Ishikawa (cell line): ENCODE measurements at regions not wholly inside any gene's neighbourhood (a gene's known extent, or its start where the extent isn't known, plus 50 kb on each side); places are given as distances from the start of the nearest gene placed in this dataset.

ENCODE experiments used
- CEBPB ChIP-seq: IDR thresholded peaks from 2 replicates; pipeline ENCODE4 v1.6.1; 2012
- EP300 ChIP-seq: IDR thresholded peaks from 2 replicates; pipeline ENCODE4 v1.6.1; 2012; ENCODE audit warnings: borderline replicate concordance
- FOXM1 ChIP-seq: IDR thresholded peaks from 2 replicates; pipeline ENCODE4 v1.6.1; 2012; ENCODE audit warnings: low read depth, borderline replicate concordance
- MAX ChIP-seq: IDR thresholded peaks from 2 replicates; pipeline ENCODE4 v1.6.1; 2012
- RAD21 ChIP-seq: IDR thresholded peaks from 2 replicates; pipeline ENCODE4 v1.6.1; 2012; ENCODE audit warnings: low read depth
- TAF1 ChIP-seq: IDR thresholded peaks from 2 replicates; pipeline ENCODE4 v1.6.1; 2012; ENCODE audit warnings: low read depth, mild to moderate bottlenecking
- YY1 ChIP-seq: IDR thresholded peaks from 2 replicates; pipeline ENCODE4 v1.6.1; 2012; ENCODE audit warnings: low read depth
- ZBTB7A ChIP-seq: IDR thresholded peaks from 2 replicates; pipeline ENCODE4 v1.6.1; 2012; ENCODE audit warnings: low read depth

GRCh38 chr1:229124520-229125124, 146.3 kb upstream of the RAB4A start:
- TF ChIP-seq MAX (no peak), EP300 (no peak), FOXM1 (no peak), RAD21 (peak; percentile 23; the same call in 1 of the 2 replicates), YY1 (no peak), CEBPB (no peak), TAF1 (no peak), ZBTB7A (no peak)
